Activated T-cell treated with anti-CD3 and anti-CD28 coated beads for 4 hours (primary cell): ENCODE measurements at regions not wholly inside any gene's neighbourhood (a gene's known extent, or its start where the extent isn't known, plus 50 kb on each side); places are given as distances from the start of the nearest gene placed in this dataset.

Source experiments
- DNase-seq: peaks from one replicate; pipeline ENCODE4 v3.0.0-alpha.2; 2020

GRCh38 chr4:104969394-104970082, 177.1 kb upstream of the TET2 start:
- DNase-seq: no peak

GRCh38 chr4:104971462-104971861, 175.2 kb upstream of the TET2 start:
- DNase-seq: no peak

GRCh38 chr4:104973708-104974107, 173.0 kb upstream of the TET2 start:
- DNase-seq: no peak

GRCh38 chr4:104975617-104976016, 171.1 kb upstream of the TET2 start:
- no peak for DNase-seq

GRCh38 chr4:104976262-104976661, 170.4 kb upstream of the TET2 start:
- DNase-seq: no peak

- DNase-seq: no peak
These were observed 167.5 kb upstream of the TET2 start for GRCh38 chr4:104979083-104979760.

GRCh38 chr4:104983615-104984179, 163.0 kb upstream of the TET2 start:
- DNase-seq: no peak

GRCh38 chr4:104986306-104986705, 160.4 kb upstream of the TET2 start:
- DNase-seq: no peak

GRCh38 chr4:104989371-104989770, 157.3 kb upstream of the TET2 start:
- DNase-seq: no peak

- no peak for DNase-seq
These were observed 144.4 kb upstream of the TET2 start for GRCh38 chr4:105002278-105002677.

- no peak for DNase-seq
These were observed 132.4 kb upstream of the TET2 start for GRCh38 chr4:105014234-105014633.

GRCh38 chr4:105014635-105015034, 132.0 kb upstream of the TET2 start:
- DNase-seq: no peak

GRCh38 chr4:105015750-105016149, 130.9 kb upstream of the TET2 start:
- no peak for DNase-seq

- no peak for DNase-seq
These were observed 123.6 kb upstream of the TET2 start for GRCh38 chr4:105022811-105023667.

- no peak for DNase-seq
These were observed 123.0 kb upstream of the TET2 start for GRCh38 chr4:105023668-105024055.

GRCh38 chr4:105025263-105026017, 121.2 kb upstream of the TET2 start:
- DNase-seq: no peak

- DNase-seq: no peak
These were observed 109.7 kb upstream of the TET2 start for GRCh38 chr4:105036991-105037390.

GRCh38 chr4:105042451-105042850, 104.2 kb upstream of the TET2 start:
- DNase-seq: no peak

GRCh38 chr4:105050896-105051295, 95.8 kb upstream of the TET2 start:
- DNase-seq: no peak

GRCh38 chr4:105057370-105058105, 89.1 kb upstream of the TET2 start:
- DNase-seq: no peak

- no peak for DNase-seq
These were observed 88.4 kb upstream of the TET2 start for GRCh38 chr4:105058177-105058812.
